COLO668 (cell line): ENCODE measurements at regions not wholly inside any gene's neighbourhood (a gene's known extent, or its start where the extent isn't known, plus 50 kb on each side); places are given as distances from the start of the nearest gene placed in this dataset.

Experiments used
- DNase-seq: peaks from one replicate; lab custom pipeline; 2025; ENCODE audit not compliant: unreplicated experiment; lab: John Stamatoyannopoulos, UW

DNA sequence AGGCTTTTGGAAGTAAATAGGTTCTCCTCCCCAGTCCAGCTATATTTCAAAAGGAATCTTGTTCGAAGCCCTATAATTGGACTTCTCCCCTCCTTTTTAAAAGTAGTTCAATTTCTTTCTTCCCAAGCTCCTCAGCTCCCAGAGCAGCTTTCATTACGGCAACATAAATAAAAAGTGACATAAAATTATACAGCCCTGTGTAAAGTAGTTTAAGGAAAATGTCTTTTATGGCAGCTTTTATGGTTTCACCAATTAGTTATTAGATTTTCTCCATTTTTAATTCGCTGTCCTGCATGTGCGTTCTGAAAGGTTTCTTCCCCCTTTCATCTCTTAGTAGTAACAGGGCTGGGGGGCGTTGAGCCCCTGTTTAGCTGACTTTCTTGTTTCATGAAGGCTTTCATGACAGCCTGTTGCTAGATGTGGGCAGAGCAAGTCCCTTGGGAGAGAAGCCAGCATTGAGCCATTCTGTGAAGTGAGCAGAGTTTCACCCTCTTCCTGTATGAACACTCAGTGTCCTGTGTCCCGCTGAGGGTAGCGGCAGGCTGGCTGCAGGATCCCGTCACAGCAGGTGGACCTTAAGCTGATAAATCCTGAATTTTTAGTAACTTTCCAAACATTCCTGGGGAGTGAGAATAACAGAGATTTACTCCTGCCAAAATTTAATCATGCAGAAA, 229.7 kb upstream of the SPRED2 start:
- DNase-seq: no peak

DNA sequence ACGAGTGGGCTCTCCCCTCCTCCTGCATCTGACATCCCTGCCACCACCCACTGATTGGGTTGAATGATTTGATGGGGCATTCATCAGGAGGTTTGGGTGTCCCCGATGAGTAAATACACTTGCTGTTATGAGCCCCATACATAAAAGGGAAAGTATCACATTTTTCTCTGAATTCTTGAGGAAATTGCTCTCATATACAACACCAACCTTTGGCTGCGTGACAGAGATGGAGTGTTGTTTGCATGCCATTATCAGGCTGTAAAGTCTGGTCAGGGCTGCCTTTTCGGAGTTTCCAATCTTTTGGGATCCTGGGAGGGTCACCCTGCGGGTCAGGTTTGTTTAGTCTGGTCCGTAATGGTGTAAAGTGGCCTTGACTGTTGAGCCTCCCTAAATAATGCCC, 227.9 kb upstream of the SPRED2 start:
- DNase-seq: no peak

DNA sequence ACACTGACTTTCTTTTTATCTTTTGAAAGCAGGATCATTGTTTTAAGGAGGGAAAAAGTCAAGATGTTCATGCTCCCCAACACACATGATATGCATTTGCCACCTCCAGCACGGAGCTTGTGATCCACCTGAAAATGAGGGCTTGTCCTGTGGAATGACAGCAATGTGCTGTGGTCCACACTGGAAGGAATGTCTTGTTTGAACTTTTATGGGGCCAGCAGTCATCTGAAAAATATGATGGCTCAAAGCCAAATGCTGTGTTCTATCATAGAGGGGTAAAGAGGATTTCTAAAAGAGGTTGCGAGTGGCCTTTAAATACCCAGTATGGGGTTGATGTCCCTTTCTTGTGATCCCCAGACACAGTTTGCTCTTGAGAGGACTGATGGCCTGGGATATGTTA, 226.5 kb upstream of the SPRED2 start:
- no peak for DNase-seq

DNA sequence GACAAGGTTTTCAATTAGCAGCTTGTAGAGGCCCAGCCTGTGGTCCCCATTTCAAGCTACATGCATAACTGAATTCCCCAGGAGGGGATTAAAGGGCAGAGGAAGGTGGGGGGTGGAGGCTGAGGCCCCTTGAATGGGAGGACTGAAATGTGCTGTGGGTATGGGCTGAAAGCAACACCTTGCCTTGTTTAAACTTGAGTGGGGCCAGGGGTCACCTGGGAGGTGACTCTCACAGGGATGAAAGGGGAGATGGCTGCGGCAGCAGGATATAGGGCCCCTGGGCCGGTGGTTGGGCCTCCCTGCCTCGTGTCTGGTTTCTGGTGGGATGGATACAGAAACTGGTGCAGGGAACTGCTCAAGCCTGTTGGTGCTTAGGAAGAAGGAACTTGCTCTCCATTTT, 225.9 kb upstream of the SPRED2 start:
- no peak for DNase-seq

DNA sequence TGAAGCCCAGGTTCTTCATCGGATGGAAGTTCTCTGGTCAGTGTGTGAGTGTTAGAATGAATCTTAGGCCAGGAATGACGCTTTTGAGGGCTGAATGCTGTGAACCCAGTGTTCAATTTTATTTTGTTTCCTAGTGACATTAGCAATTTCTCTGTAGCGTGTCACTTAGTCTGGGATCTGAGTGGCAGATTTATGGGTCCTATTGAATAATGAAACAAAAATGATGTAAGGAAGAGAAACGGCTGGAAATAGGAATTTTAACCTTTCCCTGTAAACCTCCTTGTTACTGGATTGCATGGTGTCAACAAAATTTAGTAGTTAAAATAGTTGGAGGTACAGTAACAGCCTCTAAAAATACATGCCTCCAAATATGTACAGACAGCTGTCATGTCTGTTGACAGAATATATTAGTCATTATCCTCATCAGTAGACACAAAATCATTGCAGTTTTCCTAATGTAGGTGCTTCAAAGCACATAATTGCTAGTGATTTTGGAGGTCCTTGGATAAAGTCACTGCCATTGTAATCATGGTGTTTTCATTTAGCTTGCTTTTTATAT, 223.8 kb upstream of the SPRED2 start:
- DNase-seq: no peak

DNA sequence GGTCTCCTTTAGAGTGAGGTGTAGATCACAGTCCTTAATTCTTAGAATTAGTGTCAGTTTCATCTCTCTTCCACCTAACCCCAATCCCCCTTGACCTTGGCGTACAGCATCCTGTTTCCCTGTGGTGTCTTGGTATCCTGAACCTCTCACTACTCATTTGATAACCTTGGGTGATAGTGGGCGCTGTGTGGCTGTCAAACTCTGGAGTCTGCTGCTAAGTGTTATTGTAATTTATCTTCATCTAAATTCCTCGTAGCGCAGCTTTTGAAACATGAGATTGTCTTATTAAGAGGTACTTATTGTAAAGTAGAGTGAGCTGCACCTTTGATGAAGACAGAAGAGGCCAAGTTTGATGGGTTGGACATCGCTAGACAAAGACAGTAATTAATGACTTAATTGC, 222.6 kb upstream of the SPRED2 start:
- no peak for DNase-seq

DNA sequence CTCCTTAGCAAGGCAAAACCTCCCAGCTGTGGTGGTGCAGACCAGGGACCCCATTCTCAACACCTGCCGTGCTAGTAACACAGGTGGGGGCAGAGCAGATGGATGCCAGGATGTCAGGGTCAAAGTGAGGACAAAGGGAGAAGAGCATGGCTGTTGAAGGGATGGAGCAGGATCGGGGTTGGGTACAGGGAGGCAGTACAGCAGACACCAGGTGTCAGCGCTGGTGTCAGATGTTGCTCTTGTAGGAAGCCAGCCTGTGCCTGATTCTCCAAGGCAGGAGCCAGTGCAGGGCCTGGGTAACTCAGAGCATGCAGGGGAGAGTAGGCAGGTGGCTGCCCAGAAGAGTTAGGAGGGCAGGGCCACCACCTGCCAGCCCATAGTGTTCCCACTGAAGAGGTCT, 222.1 kb upstream of the SPRED2 start:
- no peak for DNase-seq

DNA sequence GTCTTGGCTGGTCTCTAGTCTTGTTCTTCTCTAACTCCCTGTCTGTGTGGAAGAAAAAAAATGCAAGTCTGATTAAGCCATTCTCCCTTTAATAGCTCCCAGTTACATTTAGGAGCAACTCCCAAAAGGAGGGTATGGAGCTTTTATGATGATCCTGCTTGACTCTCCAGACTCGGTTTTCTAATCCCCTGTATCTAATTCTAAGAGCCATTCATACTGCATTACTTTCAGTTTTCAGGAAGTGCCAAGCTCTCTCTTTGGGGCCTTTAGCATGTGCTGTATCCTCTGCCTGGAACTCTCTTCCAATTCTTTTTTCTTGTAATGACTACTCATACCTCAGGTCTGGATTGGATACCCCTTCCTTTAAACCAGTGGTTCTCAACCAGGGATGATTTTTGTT, 219.7 kb upstream of the SPRED2 start:
- DNase-seq: no peak

DNA sequence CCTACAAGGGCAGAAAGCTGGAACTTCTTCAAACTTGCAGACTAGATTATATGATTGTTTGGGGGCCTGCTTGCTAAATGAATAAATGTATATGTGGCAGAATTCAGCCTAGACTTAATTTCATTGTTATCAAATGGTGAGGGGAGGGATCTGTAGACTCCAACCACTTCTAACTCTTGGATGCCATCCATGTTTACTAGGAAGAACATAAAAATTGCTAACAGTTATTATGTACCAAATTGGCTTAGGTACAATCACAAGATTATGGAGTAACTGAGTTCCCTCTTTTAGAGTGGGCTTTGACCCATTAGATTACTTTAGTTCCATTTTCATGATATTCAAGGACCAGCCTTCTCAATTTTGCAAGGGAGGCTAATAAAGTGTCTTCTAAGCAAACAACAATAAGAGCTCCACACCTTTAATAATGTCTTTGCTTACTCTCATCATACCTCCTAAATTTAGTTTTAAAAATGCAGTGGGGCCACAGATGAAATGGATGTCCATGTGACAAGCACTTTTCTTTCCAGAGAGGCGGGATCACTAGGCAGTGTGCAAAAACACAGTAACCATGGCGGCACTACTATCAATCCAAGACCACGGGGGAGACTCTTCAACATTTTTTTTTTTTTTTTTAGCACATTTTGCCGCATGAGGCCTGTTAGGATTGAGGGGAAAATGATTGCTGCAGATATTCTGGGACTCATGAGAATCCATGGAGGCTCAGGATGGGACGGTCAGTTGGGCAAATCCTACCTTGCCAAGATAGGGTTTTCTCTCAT, 217.6 kb upstream of the SPRED2 start:
- DNase-seq: no peak

DNA sequence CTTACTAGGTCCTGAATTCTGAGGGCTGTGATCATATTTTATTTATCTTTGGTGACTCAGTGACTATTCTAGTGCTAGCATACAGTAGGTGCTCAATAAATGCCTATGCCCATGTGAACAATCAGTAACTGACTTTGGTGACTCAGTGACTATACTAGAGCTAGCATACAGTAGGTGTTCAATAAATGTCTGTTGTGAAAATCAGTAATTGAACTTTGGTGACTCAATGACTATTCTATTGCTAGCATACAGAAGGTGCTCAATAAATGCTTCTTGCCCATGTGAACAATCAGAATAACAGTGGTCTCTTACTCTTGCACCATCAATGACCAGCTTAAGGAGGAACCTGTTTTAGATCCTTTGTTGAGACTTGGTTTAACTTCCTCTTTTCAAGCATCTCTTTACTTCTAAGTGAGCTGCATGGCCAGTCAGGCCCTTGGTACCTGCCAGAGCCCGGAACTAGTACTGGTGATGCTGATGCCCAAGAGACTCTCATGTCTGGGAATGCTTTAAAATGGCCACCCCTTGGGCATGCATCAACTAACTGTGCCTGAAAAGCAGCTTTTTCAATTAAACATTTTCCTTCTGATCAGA, 214.9 kb upstream of the SPRED2 start:
- DNase-seq: no peak

DNA sequence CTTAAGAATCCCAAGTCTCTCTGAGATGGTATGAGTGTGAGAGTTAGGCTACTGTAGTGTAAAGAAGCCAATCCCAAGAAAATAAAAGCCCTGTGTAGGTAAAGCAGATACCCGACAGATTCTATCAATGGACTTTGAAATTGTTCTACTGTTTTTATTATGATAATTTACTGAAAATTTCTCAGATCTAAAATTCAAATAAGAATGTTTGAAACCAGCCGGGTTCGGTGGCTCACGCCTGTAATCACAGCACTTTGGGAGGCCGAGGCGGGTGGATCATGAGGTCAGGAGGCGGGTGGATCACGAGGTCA, 208.3 kb upstream of the SPRED2 start:
- DNase-seq: no peak

DNA sequence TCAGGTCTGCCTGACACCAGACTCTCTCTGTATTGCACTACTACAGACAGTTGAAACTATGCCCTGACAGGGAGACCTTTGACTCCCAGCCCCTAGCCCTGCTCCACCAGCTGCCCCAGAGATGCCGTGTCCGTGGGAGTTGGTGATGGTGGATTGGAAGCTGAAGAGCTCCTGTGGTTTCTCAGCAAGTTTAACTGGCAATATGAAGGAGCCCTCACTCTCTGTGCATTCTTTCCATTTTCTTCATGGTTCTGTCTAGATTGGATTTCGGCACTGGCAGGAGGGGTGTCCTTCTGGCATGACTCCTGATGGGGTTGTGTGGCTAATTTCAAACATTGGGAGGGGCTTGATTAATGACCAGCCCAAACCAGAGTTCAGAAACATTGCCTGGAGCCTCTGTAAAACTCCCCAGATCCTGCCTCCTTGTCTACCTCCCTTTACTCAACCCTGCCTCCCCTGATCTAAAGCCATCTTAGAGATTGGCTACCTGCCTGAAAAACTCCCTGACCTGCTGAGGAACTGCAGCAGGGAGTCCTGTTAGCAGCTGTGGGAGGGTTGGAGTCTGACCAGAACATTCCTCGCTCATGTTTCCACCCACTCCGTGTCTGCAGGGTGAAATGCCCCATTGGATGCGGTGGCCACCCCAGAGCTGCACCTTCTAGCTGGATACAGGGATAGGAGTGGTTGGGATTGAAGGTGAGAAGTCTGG, 206.9 kb upstream of the SPRED2 start:
- no peak for DNase-seq

DNA sequence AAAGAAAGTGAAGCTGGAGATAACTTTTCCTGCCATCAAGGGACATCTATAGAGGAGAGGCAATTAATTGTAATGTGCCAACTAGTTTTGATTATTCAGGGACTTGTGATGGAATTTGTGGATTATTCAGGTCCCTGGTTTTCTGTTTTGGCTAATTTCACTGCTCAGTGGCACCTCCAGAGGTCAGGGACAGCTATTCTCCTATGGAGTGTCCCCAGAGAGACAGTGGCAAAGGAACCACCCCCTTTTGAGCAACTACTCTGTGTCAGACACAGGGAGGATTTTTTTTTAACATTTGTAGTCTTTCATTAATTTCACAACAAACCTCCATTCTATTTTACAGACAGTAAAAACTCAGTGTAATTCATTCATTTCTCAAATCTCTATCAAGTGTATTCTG, 206.0 kb upstream of the SPRED2 start:
- DNase-seq: no peak

DNA sequence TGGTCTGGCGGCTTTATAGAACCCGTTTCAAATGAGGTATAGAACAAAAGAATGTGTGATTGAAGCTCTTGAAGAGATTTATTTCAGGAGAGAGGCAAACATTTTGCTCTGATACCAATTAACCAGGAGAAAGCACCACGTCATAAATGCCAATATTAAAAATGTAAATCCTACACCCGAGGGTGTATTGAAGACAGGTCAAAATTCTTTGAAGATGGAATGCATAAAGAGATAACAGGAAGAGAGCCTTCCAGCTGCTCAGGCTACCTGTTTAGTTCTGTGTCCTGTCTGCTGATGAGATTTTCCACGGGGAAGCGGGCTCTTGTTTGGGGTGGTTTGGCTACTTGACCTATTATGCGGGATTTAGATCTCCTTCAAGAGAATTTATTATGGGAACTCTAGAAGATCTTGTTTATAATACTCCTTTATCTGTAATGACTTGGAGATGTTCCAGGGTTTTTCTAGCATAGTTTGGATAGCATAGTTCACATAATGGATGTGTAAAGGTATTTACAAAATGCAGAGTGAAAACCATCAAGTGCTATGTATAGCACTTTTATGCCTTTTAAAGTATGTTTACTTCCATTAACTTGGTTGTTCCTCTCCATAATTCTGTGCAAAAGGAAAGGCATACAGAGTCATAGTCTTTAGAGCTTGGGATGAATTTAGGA, 204.5 kb upstream of the SPRED2 start:
- no peak for DNase-seq

DNA sequence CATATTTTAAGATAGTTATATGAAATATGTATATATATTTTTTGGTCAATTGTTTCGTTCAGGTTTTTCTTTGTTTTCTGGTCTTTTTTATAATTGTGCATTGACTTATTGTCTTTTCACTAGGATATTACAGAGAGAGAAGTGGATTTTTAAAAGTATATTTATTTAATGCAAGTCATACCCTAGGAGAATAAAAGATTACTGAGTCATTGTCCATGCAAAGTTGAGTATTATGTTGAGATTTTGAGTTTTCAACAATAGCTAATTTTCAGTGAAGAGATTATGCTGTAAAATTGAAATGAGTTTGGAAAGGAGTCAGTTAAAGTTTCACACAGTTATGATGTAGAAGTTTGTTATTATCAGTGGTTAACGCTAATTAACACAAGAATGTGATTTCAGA, 203.6 kb upstream of the SPRED2 start:
- DNase-seq: no peak

DNA sequence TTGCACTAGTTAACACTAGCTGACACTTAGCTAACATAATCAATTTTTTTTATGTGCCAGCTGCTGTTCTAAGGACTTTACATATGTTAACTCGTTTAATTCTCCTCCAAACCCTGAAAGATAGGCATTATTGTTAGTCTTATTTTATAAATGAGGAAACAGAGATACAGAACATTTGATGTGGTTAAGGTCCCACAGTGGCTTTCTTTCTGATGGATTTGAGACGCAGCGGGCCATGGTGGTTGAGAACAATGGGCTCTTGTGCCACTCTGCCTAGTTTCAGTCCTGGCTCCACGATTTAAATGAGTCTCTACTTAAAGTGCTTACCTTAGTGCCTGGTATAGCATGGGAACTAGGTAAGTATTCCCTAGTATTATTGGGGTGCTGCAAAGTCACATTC, 201.9 kb upstream of the SPRED2 start:
- no peak for DNase-seq

DNA sequence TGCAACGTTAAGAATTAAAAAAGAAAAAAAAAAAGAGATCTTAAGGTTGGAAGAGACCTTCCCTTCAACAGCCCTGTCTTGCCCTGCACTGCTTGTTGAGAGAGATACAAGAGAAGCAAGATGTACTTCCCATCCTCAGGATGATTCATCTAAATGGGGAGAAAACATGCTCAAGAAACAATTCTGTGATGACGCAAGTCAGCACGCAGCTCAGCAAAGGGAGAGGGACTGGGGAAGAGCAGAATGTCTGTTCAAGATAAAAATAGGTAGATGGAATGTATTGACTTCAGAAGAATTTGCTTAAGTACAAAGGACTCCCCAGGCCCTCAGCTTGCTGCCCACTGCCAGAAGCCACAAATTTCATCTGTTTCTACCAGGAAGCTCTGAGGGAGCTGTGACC, 198.2 kb upstream of the SPRED2 start:
- no peak for DNase-seq

DNA sequence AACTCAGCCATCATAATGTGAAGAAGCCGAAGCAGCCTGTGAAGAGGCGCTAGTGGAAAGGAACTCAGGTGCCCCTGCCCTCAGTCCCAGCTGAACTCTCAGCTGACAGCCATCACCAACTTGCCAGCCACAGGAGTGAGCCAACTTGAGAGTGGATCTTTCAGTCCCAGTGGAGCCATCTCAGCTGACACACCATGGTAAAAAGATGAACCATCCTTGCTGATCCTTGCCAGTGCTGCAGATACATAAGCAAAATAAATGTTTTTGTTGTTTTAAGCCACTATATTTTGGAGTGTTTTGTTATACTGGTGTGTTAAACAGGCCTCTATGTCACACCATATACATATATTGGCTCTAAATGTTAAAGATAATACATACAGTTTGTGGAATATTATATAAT, 195.8 kb upstream of the SPRED2 start:
- DNase-seq: no peak

DNA sequence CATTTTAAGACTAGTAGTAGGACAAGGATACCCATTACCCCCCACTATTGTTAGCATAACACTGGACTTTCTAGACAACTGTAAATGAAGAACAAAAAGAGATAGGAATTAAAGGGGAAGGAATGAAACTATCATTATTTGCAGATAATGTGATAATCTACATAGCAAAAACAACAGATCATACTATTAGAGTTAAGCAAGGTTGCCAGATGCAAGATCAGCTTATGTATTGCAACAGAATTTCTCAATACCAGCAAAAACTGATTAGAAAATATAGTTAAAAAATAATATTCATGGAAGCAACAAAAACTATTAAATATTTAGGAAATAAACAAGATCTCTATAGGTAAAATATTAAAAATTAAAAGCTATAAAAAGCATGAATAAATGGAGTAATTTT, 194.4 kb upstream of the SPRED2 start:
- no peak for DNase-seq

DNA sequence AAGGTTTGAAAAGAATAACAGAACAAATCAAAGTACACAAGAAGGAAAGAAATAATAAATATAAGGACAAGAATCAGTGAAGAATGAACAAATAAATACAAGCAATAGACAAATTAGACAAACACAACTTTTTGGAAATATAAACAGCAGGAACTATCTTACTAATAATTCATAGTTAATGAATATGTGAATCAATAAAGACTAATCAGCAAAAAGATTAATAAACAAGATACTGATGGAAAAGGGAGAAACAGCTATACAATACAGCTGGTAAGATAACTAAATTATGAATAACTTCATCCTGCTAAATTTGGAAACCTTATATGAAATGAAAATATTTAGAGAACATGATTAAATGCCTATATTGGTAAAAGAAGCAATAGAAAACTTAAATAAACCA, 193.6 kb upstream of the SPRED2 start:
- no peak for DNase-seq

DNA sequence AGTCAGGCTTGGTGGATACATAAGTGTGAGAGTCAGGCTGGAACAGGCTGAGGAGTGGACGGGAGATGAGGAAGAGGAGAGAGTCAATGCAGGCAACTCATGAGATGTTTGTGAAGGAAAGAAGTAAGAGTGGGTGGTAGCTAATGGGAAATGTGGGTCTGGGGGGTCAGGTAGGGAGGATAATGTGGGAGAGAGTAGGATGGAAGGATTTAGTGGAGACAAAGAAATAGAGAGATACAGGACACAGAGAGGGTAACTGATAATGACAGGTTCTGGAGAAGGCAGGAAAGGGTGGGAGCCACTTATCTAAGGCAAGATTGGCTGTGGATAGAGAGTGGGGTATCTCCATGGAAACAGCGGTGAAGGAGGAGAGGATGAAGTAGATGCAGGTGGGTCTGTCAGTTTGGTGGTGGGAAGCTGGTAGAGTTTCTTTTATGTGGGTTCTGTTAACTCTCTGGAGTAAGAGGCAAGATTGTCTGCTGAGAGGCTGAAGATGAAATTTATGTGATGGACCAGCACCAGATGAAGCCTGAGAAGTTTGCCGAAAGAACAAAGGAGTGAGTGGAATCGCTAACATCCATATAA, 190.6 kb upstream of the SPRED2 start:
- DNase-seq: no peak
